ENCODE measurements at regions not wholly inside any gene's neighbourhood (a gene's known extent, or its start where the extent isn't known, plus 50 kb on each side); places are given as distances from the start of the nearest gene placed in this dataset.

DNA sequence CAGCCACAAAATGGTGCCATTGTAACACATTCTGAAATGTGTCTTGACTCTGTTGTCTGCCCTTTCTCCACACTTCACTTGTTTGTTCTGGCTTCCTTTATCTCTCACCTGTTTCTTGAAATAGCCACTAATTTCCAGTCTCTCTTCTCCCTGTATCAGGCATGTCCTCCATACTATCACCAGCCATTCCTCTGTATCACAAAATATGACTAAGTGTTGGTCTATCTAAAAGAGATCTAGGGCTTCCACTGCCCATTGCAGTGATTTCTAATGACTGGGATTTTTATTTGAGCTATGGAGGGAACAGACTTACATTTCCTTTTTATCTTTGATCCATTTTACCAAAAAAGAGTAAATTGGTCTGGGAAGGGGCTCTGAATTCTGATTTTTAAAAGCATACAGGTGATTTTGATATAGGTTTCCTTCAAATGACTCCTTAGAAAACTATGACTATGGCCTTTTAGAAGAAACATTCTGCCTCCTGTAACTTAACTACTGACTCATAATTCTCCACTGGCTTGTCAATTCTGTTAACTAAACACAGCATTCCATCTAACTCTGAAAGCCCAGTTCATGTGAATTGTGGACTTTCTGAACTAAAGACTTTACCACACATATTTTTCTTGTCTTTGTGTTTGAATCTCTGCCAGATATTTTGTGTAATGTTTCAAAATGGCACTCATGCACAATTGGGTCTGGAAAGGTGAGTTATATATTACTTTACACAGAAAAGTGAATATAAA lies 1121.4 kb downstream of the XPNPEP1 start:
- POLR2A ChIA-PET, result no interaction called here
- no peak for DNase-seq (ENCODE audit: low read depth, low spot score)
- TF ChIP-seq, protein P1, sequence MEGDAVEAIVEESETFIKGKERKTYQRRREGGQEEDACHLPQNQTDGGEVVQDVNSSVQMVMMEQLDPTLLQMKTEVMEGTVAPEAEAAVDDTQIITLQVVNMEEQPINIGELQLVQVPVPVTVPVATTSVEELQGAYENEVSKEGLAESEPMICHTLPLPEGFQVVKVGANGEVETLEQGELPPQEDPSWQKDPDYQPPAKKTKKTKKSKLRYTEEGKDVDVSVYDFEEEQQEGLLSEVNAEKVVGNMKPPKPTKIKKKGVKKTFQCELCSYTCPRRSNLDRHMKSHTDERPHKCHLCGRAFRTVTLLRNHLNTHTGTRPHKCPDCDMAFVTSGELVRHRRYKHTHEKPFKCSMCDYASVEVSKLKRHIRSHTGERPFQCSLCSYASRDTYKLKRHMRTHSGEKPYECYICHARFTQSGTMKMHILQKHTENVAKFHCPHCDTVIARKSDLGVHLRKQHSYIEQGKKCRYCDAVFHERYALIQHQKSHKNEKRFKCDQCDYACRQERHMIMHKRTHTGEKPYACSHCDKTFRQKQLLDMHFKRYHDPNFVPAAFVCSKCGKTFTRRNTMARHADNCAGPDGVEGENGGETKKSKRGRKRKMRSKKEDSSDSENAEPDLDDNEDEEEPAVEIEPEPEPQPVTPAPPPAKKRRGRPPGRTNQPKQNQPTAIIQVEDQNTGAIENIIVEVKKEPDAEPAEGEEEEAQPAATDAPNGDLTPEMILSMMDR (IDR thresholded peaks at IDR 0.05; ENCODE audit: insufficient read depth, low read length, missing control alignments), result no peak
- no peak overlapping the region for H3K4me3 ChIP-seq (ENCODE audit: low read depth, low read length)
- CTCF ChIA-PET, result no interaction called here

DNA sequence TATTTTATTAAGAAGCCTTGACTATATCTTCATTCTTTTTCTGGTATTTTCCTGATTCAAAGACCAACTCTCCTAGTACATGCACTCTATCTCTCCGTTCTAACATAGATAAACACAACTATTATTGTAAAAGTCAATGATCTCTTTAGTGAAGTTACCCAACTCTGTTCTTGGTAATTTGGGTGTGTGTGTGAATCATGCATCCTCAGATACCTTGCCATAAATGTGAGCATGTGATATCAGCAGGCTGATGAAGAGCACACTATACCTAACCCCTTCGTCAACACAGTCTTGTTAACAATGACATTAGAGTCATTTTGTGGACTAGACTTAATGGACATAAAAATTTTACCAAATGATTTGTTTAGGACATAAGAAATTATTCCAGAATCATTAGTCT lies 1122.1 kb downstream of the XPNPEP1 start:
- ChIA-PET CTCF (no interaction called here), POLR2A (no interaction called here)
- no peak for DNase-seq (ENCODE audit: low read depth, low spot score)
- TF ChIP-seq, protein P1 (IDR thresholded peaks at IDR 0.05; ENCODE audit: insufficient read depth, low read length, missing control alignments), result no peak
- H3K4me3 ChIP-seq (ENCODE audit: low read depth, low read length), result no peak overlapping the region

DNA sequence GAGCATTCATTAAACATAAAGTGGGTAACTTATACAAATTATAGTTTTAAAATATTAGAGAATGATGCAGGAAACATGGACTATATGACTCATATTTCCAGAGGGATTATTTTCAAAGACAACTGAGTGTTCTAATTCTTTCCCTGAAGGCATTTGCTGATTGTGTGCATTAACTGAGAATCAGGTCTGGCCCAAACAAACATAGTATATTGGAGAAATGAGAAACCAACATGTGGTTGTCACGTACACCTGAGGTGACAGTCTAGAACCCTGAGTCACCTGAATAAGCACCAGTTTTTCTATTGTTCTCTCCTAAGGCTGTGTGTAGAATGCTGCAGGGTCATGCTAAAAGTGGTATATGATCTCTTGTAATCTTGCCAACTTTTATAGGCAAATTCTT lies 1125.7 kb downstream of the XPNPEP1 start:
- H3K4me3 ChIP-seq (ENCODE audit: low read depth, low read length), result no peak overlapping the region
- no peak for DNase-seq (ENCODE audit: low read depth, low spot score)
- TF ChIP-seq, protein P1 (IDR thresholded peaks at IDR 0.05; ENCODE audit: insufficient read depth, low read length, missing control alignments), result no peak
- ChIA-PET POLR2A (no interaction called here), CTCF (no interaction called here)

DNA sequence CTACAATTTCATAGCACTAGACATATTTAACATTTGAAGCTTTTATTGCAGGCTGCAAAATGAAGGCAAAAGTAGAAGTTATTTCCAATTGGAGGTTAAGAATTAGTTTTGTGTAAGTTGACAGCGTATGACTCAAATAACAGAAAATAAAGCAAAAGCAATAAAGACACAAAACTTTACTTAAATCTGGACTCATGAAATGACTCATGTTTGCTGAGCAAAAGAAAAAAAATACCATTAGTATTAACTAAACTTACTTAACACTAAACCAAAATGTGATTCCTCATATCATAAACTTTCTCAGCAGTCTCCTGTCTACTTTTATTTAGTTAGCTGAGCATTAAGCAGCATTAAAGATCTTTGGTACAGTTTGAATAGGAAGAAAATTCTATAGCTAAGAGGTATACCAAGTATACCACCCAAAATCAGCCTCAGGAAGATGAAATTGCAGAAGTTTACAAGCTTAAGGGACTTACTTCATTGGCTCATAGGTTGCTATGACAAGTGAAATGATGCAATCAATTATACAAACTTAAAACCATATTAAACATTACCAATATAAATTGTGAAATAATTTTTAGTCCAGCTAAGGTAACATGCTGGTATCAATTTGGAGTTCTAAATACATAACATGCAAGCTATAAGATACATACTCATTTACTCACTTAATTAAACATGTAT lies 1131.4 kb downstream of the XPNPEP1 start:
- ChIA-PET CTCF (no interaction called here), POLR2A (interaction anchor here (0.8 kb wide), 1 partner anchor 51 kb away, joined by 3 read pairs; no protein-coding TSS in a partner anchor)
- TF ChIP-seq, protein P1 (IDR thresholded peaks at IDR 0.05; ENCODE audit: insufficient read depth, low read length, missing control alignments), result no peak
- no peak overlapping the region for H3K4me3 ChIP-seq (ENCODE audit: low read depth, low read length)
- no peak for DNase-seq (ENCODE audit: low read depth, low spot score)

DNA sequence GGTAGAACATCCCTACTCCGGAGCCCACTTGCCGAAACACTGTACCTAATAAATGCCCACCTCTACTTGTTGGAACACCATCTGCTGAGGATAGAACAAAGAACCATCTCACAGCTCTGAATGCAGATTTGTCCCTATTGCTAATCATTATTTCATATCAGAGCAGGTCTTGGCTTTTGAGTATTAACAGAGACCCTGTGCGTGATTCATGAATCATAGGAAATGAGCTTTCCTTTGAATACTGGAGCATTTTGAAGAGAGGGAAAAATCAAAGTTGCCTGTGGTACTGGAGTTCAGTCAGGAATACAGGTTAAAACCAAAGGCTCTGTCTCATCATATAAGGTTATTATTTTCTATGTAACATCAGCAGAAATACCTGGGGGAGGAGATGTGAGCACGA lies 1132.3 kb downstream of the XPNPEP1 start:
- TF ChIP-seq, protein P1 (IDR thresholded peaks at IDR 0.05; ENCODE audit: insufficient read depth, low read length, missing control alignments), result no peak
- H3K4me3 ChIP-seq (ENCODE audit: low read depth, low read length), result no peak overlapping the region
- CTCF ChIA-PET, result no interaction called here
- POLR2A ChIA-PET, result no interaction called here
- DNase-seq (ENCODE audit: low read depth, low spot score), result no peak

DNA sequence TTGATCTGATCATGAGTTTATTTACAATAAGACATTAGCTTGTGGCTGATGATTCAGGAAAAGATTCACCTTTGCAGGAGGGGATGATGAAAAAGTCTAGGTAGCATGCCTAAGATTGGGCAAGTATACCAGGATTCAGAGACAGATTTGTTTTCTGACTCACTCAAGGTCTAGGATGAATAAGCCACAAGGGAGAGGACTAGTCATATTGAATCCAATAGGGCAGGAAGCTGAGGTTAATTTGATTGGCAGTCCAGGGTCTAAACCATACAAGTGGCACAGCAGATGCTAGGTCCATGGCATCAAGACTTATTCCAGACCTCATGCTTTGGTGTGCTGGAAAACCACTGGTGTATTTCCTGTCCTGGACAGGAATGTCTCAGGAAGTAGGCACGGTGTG lies 1133.4 kb downstream of the XPNPEP1 start:
- POLR2A ChIA-PET, result no interaction called here
- CTCF ChIA-PET, result no interaction called here

More for the DNA sequence above, 1133.4 kb downstream of the XPNPEP1 start:
- H3K4me3 ChIP-seq (ENCODE audit: low read depth, low read length), result no peak overlapping the region
- no peak for DNase-seq (ENCODE audit: low read depth, low spot score)
- TF ChIP-seq, protein P1 (IDR thresholded peaks at IDR 0.05; ENCODE audit: insufficient read depth, low read length, missing control alignments), result no peak

Data from AG04449 (cell line).